ENCODE measurements at regions not wholly inside any gene's neighbourhood (a gene's known extent, or its start where the extent isn't known, plus 50 kb on each side); places are given as distances from the start of the nearest gene placed in this dataset.

- no peak overlapping the region for H3K27ac Mint-ChIP-seq
- CTCF ChIA-PET, result no interaction called here
- POLR2A ChIA-PET, result no interaction called here
- H3K4me3 Mint-ChIP-seq, result no peak overlapping the region
- TF ChIP-seq GTF2I (CRISPR knock-in tag; conservative IDR thresholded peaks at IDR 0.05) (no peak), FOXP4 (CRISPR knock-in tag; IDR thresholded peaks at IDR 0.05) (no peak), CDX4 (CRISPR knock-in tag; IDR thresholded peaks at IDR 0.05; ENCODE audit: borderline replicate concordance) (no peak), ATF2 (CRISPR knock-in tag; IDR thresholded peaks at IDR 0.05; ENCODE audit: borderline replicate concordance, low read depth) (no peak)
- no peaks in the 10 kb centered on the region; the same call in 1 of the 2 replicates for H3K27me3 Mint-ChIP-seq (ENCODE audit: low read depth)
- H3K4me1 Mint-ChIP-seq, result no peaks in the 10 kb centered on the region
- ATAC-seq (no peak), DNase-seq (ENCODE audit: low spot score) (no peak)
- no peaks in the 10 kb centered on the region for H3K36me3 Mint-ChIP-seq
- H3K9me3 Mint-ChIP-seq, result peaks cover 3% of the 10 kb centered on the region; the same call in 1 of the 2 replicates
Observed at GRCh38 chr18:22515250-22515649, 97.5 kb upstream of the CTAGE1 start.

- CTCF ChIA-PET, result no interaction called here
- POLR2A ChIA-PET, result no interaction called here
Observed at GRCh38 chr18:22517356-22517755, 99.6 kb upstream of the CTAGE1 start.

GRCh38 chr18:22521026-22521707 lies 103.5 kb upstream of the CTAGE1 start:
- H3K27me3 Mint-ChIP-seq (ENCODE audit: low read depth), result no peaks in the 10 kb centered on the region
- DNase-seq (ENCODE audit: low spot score) (no peak), ATAC-seq (no peak)
- POLR2A ChIA-PET, result no interaction called here
- H3K4me3 Mint-ChIP-seq, result no peak overlapping the region
- H3K27ac Mint-ChIP-seq, result no peak overlapping the region
- no peaks in the 10 kb centered on the region for H3K36me3 Mint-ChIP-seq
- CTCF ChIA-PET, result no interaction called here
- no peaks in the 10 kb centered on the region for H3K9me3 Mint-ChIP-seq
- H3K4me1 Mint-ChIP-seq, result no peaks in the 10 kb centered on the region
- TF ChIP-seq PRRX2 (CRISPR knock-in tag; IDR thresholded peaks at IDR 0.05) (no peak), ZBTB43 (CRISPR knock-in tag; IDR thresholded peaks at IDR 0.05) (no peak), ZNF425 (CRISPR knock-in tag; conservative IDR thresholded peaks at IDR 0.05) (no peak), TEAD1 (CRISPR knock-in tag; IDR thresholded peaks at IDR 0.05) (no peak), GABPB1 (CRISPR knock-in tag; IDR thresholded peaks at IDR 0.05) (no peak), ATF6 (CRISPR knock-in tag; IDR thresholded peaks at IDR 0.05) (no peak), RORB (CRISPR knock-in tag; IDR thresholded peaks at IDR 0.05) (no peak), ARID4B (CRISPR knock-in tag; IDR thresholded peaks at IDR 0.05; ENCODE audit: borderline replicate concordance) (no peak), ZBTB21 (CRISPR knock-in tag; IDR thresholded peaks at IDR 0.05; ENCODE audit: borderline replicate concordance) (no peak), HMGXB4 (CRISPR knock-in tag; IDR thresholded peaks at IDR 0.05) (no peak)

More at GRCh38 chr18:22517356-22517755, 99.6 kb upstream of the CTAGE1 start:
- Mint-ChIP-seq H3K4me1 (no peaks in the 10 kb centered on the region), H3K9me3 (peaks cover 3% of the 10 kb centered on the region; the same call in 1 of the 2 replicates), H3K27me3 (ENCODE audit: low read depth) (no peaks in the 10 kb centered on the region; the same call in 1 of the 2 replicates), H3K36me3 (no peaks in the 10 kb centered on the region), H3K4me3 (no peak overlapping the region), H3K27ac (no peak overlapping the region)
- DNase-seq (ENCODE audit: low spot score) (no peak), ATAC-seq (no peak)
- TF ChIP-seq JAZF1 (CRISPR knock-in tag; IDR thresholded peaks at IDR 0.05), result no peak
- peak; percentile 39; the same call in 1 of the 2 replicates for TF ChIP-seq GABPB1 (CRISPR knock-in tag; IDR thresholded peaks at IDR 0.05)

Measured in WTC11 (cell line).